Uterus (tissue), 2 donors: ENCODE measurements at regions not wholly inside any gene's neighbourhood (a gene's known extent, or its start where the extent isn't known, plus 50 kb on each side); places are given as distances from the start of the nearest gene placed in this dataset.

Experiments
- CTCF ChIP-seq, 4 experiments: fragments of 200-600 bp in 2 of 4; fragments of 450-650 bp in 2 of 4; sonication (generic) in 2 of 4; IDR thresholded peaks; one replicate each; pipeline ENCODE4 v1.5.1; 2016 to 2019; ENCODE audit warnings: antibody characterized with exemption in 4 of 4, mild to moderate bottlenecking in 2 of 4, moderate library complexity in 1 of 4
- POLR2A ChIP-seq, 2 donors: fragments of 450-650 bp; IDR thresholded peaks; one replicate each; pipeline ENCODE4 v1.6.1; 2016; ENCODE audit warnings: antibody characterized with exemption in 2 of 2, mild to moderate bottlenecking in 1 of 2, moderate library complexity in 1 of 2

GRCh38 chr1:239098400-239099037, 287.8 kb upstream of the CHRM3 start:
- TF ChIP-seq CTCF (IDR thresholded peaks at IDR 0.05) (no peak), POLR2A (IDR thresholded peaks at IDR 0.05) (no peak)
